Stimulated activated CD8-positive, alpha-beta memory T cell treated with anti-CD3 and anti-CD28 coated beads, Interleukin-4, amount 100 ng/mL, for 48 hours (primary cell): ENCODE measurements at regions not wholly inside any gene's neighbourhood (a gene's known extent, or its start where the extent isn't known, plus 50 kb on each side); places are given as distances from the start of the nearest gene placed in this dataset.

Experiments
- DNase-seq: peaks from one replicate; pipeline ENCODE4 v3.0.0-alpha.2; 2020

DNA sequence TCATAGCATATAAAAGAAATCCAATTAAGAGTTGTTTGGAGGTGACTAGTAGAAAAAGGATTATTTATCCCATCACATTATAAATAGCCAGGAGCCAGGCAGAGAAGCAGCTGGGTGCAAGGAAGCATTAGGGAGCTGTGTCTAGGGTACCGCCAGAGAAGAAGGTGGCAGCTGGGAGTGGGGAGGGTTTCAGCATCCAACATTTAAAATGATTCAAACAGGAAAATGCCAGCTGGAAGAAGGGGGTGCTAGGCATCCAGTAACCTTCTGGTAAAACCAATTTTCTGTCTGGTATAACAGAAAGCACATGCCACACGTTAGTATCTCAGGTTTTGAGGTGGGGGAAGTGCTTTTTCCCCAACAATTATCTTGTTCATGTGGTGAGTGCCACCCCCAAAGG lies 452.4 kb downstream of the ZEB2 start:
- no peak for DNase-seq

GRCh38 chr2:144063602-144064001 lies 456.3 kb downstream of the ZEB2 start:
- DNase-seq, result no peak

- no peak for DNase-seq
These were observed 465.0 kb downstream of the ZEB2 start for GRCh38 chr2:144054911-144055310.

GRCh38 chr2:144052083-144052482 lies 467.8 kb downstream of the ZEB2 start:
- no peak for DNase-seq

DNA sequence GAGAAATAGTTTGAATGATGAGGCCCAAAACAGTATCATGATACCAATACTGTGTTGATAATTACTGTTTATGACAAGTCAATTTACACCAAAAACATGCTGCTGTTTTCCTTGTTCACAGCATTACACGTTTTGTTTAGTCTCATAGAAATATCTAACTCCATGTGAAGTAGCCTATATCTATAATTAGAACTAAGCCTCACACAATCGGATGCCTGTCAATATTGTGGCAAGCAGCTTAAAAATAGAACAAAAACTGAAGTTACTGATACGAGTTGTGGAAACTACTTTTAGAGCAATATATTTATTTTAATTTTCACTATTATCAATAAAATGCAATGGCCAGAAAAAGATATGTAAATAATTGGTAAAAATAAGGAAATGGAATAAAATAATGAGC lies 470.8 kb downstream of the ZEB2 start:
- no peak for DNase-seq

GRCh38 chr2:144048631-144049060 lies 471.3 kb downstream of the ZEB2 start:
- DNase-seq, result no peak

- DNase-seq, result no peak
These were observed 477.2 kb downstream of the ZEB2 start for GRCh38 chr2:144042751-144043150.

DNA sequence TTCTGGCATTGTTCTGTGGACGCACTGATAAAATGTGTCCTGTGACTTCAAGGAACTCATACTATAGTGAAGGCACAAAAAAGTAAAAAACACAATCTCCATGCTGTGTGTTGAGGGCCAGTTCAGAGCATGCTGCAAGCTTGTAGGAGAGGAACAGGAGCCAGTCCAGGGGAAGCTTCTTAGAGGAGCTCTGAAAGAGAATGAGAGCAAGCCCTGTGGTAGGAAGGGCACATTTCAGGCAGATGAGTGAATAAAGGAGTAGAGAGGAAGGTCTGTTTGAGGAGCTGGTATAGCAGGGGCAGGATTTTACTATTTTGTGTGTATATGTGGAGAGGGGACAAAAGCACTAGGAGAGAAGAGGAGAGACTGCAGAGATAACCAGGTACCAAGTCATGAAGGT lies 478.3 kb downstream of the ZEB2 start:
- DNase-seq, result no peak

GRCh38 chr2:144040834-144041233 lies 479.1 kb downstream of the ZEB2 start:
- no peak for DNase-seq

DNA sequence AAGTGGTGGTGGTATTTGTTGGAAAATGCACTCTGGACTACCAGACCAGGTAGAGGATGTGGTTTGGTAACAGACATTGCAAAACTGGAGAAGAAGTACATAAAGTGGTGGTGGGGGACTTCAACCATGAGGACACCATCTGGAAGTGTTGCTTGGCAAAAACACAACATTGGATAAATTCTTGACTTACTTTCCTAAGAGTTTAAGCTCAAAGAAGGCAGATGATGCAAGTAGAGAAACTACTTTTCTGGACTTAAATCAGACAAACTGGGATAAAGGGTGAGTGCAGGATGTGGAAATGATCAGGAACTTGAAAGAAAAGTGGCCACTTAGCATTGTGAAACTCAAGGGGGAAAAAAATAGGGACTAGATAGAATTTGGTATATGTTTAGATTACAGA lies 487.4 kb downstream of the ZEB2 start:
- no peak for DNase-seq

- no peak for DNase-seq
These were observed 489.1 kb downstream of the ZEB2 start for GRCh38 chr2:144030791-144031190.

- DNase-seq, result no peak
These were observed 492.3 kb downstream of the ZEB2 start for GRCh38 chr2:144027593-144027992.

- DNase-seq, result no peak
These were observed 493.2 kb downstream of the ZEB2 start for GRCh38 chr2:144026753-144027152.

DNA sequence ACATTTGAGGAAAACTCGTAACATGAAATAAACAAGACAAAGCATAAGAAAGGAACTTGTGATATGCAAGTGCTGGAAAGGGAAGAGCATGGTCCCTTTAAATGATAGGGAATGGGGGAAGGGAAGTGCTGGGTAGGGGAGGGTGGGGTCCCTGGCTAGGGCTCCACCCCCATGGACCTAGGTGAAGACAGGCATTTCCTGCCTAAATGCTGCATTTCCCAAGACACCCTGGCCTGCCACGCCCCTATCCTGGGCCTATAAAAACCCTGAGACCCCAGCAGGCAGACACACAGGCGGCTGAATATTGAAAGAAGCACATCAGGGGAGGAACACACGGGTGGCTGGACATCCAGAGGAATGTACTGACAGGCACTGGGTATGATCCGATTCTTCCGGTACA lies 499.9 kb downstream of the ZEB2 start:
- no peak for DNase-seq

DNA sequence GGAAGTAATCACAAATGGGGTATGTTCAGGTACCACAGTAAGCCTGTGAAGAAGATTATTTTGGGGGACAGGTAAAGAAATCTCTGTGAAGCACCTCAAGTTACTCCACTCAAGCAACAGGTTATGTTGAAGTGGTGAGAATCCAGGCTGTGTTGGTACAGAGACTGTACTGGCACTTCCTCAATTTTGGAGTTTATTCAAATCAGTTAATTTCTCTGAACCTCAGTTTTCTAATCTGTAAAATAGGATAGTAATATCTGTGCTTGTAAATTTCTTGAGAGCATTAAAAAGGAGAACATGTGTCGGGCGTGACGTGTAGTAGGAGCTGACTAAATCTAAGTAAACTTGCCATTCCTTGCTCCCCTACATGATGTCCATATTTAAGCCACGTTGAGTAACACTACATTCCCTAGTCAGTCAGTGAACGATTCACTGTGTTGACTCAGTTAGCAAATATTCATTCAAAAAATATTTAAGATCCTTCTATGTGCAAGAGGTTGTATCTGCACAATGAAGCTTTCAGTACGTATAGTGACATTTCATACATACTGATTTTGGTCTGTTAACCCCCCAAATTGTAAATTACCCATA lies 504.2 kb downstream of the ZEB2 start:
- no peak for DNase-seq

GRCh38 chr2:144015036-144015435 lies 504.9 kb downstream of the ZEB2 start:
- DNase-seq, result no peak

GRCh38 chr2:144014103-144014502 lies 505.8 kb downstream of the ZEB2 start:
- DNase-seq, result no peak

DNA sequence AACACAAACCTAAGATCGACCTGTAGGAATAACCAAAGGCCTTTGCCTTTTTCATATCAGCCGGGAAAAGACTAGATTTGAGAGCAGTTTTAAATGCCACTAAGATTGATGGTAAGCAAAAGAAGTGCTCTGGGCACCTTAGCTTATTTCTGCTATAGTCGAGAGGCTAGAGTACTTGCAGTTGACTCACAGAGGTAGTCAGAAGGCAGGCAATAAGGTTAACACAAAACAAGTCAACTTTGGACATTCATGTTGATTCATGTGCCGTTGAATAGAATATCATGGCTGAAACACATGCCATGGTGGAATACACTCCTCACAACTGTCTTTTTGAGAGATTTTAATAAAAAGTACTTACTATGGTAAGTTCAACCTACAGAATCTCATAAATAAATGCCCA lies 507.6 kb downstream of the ZEB2 start:
- DNase-seq, result no peak

DNA sequence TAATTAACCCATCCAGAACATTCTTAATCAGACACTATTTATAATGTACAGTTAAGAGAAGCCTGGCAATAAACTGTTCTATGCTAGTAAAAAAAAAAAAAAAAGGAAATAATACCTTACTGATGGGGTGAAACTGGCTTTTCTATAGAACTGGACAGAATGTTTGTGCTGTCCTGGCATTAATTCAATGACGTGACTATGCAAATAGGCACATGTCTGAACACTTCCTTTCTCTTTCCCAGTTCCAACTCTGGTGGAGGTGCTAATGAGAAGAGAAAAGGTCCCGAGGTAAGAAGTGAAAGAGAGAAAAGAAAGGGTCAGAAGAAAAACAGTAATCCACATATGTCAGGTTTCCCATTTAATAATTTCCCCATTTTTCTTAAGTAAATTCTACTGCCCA lies 508.4 kb downstream of the ZEB2 start:
- no peak for DNase-seq

DNA sequence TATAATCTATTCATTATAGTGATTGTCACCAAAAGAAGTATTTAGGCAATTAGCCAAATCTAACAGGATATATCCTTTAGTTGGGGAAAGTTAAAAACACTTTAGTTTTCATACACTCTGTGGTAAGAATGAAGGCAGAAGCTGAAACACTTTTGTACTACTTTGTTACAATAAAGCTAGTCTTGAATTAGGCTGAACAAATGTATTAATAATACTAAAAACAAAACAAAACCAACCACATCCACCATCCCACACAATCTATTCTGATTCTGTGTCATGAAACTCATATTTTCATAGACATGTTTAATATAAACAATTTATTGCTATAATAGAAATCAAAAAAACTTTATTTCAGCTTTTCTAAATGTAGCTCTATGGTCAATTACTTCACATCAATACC lies 508.8 kb downstream of the ZEB2 start:
- no peak for DNase-seq

DNA sequence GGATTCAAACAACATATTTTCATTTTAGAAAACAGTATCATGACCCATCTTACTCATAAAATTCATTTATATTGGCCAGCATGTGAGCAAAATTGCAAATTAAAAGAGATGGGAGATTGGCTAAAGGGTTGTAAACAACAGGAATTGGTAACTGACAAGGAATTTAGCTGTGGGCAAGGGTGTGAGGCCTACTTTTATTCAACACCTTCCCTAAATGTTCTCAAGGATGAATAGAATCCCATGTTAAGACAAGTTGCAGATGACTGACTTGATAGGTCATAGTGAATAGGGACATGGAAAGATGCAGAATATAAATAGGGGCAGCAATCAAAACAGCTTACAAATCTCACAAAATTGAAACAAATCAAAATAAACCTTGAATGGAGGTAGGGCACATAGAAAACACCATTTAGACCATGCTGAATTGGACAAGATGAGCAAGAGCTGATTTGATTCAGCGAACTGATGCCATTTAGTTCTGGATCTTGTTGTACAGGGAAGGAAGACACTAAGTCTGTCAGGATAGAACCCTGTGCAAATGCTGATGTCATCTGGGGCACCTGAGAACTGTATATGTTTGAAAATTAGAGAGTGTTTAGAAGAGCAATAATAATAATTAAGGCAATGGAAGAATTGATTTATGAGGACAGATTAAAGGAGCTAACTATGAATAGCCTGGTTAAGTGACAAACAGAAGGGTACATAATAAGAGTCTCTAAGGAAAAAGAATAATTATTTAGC lies 509.7 kb downstream of the ZEB2 start:
- no peak for DNase-seq

- DNase-seq, result no peak
These were observed 513.8 kb downstream of the ZEB2 start for GRCh38 chr2:144006139-144006538.

DNA sequence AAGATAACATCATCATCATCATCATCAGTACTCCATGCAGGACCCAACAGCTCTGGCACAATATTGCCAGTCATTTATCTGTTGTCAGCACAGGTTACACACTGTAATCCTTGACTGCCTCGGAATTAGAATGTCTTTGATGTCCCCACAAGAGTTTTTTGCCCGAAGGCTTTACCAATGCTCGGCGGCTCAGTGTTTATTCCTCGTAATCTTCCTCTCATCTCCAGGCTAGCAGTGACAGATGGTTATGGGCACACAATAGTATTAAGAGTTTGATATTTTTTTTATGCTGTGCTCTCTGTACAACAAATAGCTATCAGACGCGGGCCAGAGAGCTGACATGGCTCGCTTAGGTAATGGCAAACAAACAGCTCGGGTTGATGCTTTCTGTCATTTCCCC lies 515.2 kb downstream of the ZEB2 start:
- no peak for DNase-seq

GRCh38 chr2:144003460-144004075 lies 516.4 kb downstream of the ZEB2 start:
- no peak for DNase-seq

DNA sequence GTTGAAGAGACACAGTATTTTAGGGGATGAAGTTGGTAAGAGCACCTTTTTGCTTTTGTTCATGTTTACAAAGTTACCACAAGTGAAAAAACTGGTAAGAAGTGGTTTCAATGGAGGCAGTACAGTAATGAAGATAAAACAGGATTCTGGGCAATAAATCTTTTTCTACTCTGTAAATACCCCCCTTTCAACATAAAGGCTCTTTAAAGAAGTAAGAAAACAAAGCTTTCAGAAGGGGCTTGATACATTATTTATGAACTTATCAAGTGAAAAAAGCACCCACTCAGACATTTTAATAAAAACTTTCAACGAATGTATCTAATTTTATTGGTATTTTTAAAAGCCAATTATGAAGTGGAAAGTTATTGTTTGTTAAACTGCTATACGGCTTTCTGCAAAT lies 522.9 kb downstream of the ZEB2 start:
- no peak for DNase-seq
